Activated CD4-positive, alpha-beta T cell treated with anti-CD3 and anti-CD28 coated beads for 24 hours (primary cell): ENCODE measurements at regions not wholly inside any gene's neighbourhood (a gene's known extent, or its start where the extent isn't known, plus 50 kb on each side); places are given as distances from the start of the nearest gene placed in this dataset.
"Not testable (repeated sequence)": the region's sequence is repeated elsewhere in the genome, so short reads cannot be mapped to it uniquely, and the experiment has no call there.

Source experiments
- DNase-seq, 2 donors: peaks; one replicate each; pipeline ENCODE4 v3.0.0-alpha.2; 2020; ENCODE audit warnings: low read depth in 2 of 2

DNA sequence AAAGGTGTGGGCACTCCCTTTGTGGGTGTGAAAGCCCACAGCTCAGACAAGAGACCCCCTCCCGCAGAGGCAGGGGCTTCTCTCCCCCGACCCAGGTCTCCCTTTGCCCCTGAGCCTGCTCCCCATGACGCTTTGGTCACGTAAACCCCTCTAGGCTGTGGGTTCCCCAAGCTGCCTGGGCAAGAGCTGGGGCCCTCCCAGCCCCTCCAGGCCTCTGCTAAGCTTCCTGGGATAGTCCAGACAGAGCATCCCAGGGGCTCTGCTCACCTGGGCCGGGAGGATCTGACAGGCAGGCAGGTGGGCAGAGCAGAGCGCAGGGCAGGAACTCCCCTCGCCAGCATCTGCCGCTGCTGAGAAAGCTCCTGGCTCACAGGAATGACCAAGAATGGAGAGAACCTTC, 177.3 kb downstream of the BANP start:
- no peak for DNase-seq

GRCh38 chr16:88129133-88129532, 177.9 kb downstream of the BANP start:
- not testable (repeated sequence) for DNase-seq

DNA sequence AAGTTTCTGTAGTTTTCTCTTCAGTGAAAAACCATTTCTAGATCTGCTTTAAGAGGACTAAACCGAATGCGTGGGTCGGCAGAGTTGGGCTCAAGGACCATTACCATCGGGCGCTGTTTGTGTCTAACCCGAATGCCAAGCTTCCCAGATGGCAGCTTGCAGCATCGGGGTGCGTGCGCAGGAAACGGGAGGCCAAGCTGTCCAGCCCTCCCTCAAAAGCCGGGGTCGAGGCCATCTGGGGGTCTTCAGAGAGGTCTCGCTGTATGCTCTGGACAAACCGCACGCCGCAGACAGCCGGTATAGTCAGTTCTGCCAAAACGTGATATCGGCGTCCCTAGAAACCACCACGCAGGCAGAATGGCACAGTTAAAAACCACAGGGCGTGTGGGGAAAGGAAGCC, 178.8 kb downstream of the BANP start:
- no peak for DNase-seq

DNA sequence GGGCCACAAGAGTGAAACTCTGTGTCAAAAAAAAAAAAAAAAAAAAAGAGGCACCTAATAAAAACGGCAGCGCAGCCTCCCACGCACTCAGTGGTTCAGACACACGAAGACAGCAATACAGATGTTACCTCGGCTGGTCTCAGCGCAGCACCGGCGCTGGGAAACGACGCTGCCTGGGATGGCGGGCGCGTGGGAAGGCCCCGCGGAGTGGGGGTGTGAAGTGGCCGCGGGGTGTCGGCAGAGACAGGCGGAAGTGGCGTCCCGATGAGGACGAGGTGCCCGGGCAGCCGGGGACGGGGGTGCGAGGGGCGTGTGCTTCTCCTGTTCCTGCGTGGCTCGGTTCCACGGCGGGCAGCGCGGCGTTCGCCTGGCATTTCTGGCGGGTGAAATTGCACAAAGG, 179.4 kb downstream of the BANP start:
- DNase-seq, result no peak

DNA sequence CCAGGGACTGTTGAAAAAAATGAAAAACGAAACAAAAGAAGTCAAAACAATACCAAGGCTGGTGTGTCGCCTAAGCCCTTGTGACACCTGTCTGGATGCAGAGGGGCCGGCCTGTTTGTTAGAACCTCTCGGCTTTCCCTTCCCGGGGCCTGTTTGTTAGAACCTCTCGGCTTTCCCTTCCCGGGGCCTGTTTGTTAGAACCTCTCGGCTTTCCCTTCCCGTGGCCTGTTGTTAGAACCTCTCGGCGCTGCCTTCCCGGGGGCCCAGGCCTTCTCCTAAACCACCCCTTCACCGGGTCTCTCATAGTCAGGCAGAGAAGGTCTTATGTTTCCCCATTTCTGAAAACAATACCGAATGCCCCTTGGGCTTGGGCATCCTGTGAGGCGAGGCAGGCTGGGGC, 180.0 kb downstream of the BANP start:
- DNase-seq, result no peak

- no peak for DNase-seq
These were observed 180.7 kb downstream of the BANP start for GRCh38 chr16:88131966-88132365.

DNA sequence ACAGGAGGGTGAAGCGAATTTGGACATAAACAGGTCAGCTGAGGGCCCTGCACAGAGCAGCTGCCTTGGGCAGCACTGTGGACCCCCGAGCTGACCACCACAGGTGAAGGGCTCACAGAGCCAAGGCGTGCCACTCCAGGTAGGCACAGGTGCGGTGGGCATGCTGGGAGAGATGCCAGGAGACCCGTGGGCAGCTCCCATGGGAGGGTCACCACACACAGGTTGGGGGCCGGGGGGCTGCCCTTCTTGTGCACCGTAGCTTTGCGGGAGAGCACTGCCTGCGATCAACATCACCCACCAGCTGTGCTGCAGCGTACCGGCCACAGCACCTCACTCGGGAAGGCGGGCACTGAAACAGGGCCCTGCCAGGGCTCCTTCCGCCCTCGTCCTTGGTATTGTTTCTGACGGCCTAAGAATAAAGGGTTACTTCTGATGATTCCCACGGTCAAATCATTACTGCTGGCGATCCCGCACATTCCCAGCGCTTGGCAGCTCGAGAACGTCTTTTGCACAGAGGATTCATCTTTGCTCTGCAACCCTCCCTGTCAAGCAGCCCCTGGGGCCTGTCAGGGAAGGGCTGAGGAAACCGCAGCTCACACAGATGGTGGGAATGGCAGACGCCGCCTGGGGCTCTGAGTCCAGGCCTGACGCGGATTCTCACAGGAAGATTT, 181.7 kb downstream of the BANP start:
- no peak for DNase-seq

- no peak for DNase-seq
These were observed 182.2 kb downstream of the BANP start for GRCh38 chr16:88133507-88133843.

DNA sequence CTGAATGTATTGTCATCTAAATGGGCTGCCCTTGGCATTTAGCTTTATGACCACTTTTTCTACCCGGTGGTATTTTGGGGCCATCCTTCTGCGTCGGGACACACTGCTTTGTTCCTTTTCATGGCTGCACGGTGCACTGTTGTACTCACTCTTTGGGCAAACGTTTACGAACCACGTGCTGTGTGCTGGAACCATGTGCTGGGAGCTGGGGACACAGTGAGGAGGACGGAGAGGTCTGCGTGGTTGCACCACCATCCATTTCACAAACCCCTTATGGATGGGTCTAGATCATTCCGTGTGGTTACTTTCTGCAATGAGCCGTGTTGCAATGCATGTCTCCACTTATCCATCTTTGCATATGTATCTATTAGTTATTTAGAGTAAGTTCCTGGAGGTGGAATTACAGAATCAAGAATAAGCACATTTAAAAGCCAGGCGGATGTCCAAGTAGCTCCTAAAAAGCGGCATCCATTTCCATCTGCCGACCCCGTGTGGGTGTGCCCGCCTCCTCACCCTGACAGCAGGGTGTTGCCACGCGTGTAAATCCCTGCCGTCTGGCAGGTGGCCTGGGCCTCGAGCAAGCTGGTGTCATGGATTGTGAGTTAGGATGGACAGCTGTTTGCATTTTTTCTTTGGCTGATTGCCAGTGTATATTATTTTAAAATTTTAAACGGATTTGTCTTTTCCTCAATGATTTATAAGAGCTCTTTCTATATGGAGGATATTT, 183.1 kb downstream of the BANP start:
- not testable (repeated sequence) for DNase-seq

DNA sequence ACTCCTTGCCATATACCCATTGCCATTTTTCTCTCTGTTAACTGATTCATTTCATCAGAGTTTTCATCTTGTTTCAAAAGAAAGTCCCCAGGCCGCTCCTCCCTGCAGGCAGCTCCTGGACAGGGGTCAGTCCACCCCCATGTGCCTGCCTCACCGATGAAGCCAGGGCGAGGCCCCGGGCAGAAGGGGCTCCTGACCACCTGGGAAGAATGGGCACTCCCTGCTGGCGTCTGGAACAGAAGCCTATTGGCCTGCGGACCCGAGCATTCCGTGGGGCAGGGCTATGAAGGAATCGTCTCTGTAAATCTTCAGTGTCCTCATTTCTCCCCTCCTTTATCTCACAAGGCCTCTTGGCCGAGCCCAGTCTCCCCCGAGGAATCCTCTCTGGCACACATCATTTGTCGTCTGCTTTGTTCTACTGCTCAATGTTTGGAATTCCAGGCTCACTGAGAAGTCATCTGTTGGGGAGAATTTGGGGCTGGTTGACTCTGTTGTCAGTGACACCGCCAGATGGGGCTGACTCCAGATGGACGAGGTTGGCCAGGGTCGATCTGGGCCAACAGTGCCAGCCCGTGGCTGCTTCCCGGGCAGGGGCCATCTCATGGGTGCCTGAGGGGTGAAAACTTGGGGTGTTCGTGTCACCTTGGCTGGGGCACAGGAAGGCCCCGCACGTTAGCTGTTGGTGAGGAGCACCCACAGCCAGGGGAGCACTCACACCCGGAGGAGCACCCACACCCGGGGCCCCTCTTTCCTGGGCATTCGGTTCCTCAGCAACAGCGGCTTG, 183.9 kb downstream of the BANP start:
- not testable (repeated sequence) for DNase-seq

DNA sequence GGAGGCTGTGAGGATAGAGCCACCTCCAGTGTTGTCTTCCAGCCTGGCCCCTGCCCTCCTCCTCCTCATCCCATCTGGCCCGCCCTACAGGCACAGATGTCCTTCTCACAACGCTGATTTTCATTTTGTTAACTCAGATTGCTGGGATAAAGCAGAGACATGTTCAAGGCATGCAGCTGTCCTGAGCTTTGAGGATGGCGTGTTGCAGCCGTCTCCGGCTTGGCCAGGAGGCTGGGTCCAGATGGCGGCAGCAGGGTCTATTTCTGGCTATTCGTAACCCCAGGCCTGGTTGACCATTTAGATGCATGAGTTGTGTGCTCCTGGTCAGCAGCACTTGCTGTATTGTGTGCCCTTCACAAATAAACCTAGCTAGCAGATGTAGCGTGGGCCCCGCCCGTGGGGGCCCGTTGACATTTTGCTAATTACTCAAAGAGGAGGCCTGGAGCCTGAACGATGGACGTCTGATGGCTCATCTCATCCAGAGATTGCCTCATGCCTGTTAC, 185.0 kb downstream of the BANP start:
- DNase-seq, result not testable (repeated sequence)

- not testable (repeated sequence) for DNase-seq
These were observed 185.7 kb downstream of the BANP start for GRCh38 chr16:88136939-88137338.

DNA sequence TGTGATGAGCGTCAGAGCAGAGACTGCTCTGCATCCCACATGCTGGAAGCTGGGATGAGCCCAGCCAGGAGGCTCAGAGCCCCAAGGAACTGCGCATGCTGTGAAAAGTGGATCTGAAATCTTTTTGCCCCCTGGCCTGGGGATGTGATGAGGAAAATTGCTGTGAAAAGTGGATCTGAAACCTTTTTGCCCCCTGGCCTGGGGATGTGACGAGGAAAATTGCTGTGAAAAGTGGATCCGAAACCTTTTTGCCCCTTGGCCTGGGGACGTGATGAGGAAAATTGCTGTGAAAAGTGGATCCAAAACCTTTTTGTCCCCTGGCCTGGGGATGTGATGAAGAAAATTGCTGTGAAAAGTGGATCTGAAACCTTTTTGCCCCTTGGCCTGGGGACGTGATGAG, 187.9 kb downstream of the BANP start:
- not testable (repeated sequence) for DNase-seq

DNA sequence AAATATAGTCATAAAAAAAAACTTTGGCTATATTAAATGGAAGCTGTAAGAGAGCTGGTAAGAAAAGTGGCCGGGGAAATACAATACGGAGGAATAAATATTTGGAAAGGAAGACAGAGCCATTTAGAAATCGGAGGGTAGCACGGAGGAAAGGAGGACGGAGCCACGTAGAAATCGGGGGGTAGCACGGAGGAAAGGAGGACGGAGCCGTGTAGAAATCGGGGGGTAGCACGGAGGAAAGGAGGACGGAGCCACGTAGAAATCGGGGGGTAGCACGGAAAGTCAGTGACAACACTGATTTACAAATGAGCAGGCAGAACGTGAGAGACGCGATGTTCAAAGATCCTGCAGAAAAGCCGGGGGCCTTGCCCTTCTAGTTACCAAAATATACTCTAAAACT, 189.0 kb downstream of the BANP start:
- DNase-seq, result not testable (repeated sequence)

DNA sequence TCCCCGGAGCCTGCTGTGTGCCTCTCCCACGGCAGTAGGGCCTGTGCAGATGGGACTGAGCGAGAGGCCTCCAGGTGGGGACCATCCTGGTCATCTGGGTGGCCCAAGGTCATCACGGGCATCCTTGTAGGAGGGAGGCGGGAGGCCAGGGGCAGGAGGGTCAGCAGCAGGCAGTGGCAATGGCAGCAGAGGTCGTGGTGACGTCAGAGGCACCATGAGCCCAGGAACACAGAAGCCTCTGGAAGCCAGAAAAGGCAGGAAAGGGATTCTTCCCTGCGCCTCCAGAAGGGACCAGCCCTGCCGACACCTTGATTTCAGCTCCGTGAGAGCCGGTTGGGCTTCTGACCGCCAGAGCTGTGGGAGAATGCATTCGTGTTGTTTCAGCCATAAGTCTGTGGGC, 190.3 kb downstream of the BANP start:
- no peak for DNase-seq

- DNase-seq, result not testable (repeated sequence)
These were observed 191.1 kb downstream of the BANP start for GRCh38 chr16:88142056-88142935.

DNA sequence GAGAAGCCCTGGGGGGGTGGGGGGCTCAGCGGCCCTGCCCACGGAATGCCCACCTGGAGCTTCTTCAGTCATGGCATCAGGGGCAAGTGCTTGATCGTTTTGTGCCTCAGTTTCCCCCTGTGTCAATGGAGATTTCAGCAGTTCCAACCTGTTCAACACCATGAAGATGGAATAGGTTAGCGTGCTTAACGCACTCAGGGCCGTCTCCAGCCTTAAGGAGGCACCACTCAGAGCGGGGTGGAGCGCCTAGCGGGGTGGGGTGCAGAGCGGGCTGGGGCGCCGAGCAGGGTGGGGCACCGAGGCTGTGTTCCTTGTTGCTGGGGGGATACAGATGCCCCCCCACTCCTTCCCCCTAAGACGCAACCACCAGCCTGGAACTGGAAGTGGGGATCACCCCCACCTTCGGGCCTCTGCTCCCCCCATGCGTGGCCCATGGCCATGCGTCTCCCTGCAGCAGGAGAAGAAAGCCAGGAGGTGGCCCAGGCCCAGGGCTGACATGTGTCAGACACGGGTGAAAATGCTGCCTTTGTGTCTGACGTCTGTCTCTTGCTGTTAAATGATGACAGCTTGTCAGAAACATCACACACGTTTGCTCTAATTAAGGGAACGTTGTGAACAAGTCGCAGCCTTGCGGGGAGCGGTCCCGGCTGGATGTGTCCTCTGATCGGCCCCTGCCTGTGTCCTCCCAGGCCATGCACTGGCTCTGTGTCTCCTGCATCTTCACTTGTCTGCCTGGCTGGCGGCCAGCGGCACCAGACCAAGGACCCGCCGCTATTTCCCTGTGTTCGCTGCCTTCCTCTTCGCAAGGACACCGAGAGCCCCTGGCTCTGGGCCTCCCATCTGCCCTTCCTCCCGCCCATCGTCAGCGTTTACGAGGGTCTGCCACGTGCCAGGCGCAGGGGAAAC, 192.1 kb downstream of the BANP start:
- not testable (repeated sequence) for DNase-seq

GRCh38 chr16:88144028-88144511, 192.8 kb downstream of the BANP start:
- no peak for DNase-seq

DNA sequence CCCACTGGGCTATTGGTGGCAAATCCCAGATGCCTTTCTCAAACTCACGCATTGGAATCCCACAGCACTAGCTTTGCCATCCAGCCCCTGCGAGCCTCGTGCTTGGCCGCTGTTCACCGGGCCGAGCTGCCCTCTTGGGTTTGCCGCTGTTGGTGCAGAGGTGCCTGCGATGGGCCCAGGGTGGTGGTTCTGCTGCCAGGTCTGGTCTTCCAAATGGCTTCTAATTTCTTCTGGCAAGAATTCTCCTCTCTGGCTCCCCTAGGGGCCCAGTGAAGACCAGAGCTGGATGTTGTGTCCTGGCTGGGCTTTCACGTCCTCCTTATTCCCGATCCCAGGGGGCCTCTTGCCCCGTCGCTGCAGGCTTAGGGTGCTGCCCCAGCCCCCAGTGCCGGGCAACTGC, 194.1 kb downstream of the BANP start:
- not testable (repeated sequence) for DNase-seq

- not testable (repeated sequence) for DNase-seq
These were observed 194.7 kb downstream of the BANP start for GRCh38 chr16:88145824-88146405.
